H7 (cell line): ENCODE measurements at regions not wholly inside any gene's neighbourhood (a gene's known extent, or its start where the extent isn't known, plus 50 kb on each side); places are given as distances from the start of the nearest gene placed in this dataset.

Experiments
- DNase-seq: peaks from one replicate; pipeline ENCODE4 v3.0.0; 2012
- H3K27me3 ChIP-seq: 2 replicates; pipeline ENCODE4 v1.6.0; 2011; ENCODE audit warnings: mild to moderate bottlenecking, low read length; ENCODE audit not compliant: control insufficient read depth, insufficient read depth
- H3K36me3 ChIP-seq: replicated peaks from 2 replicates; pipeline ENCODE4 v1.5.1; 2011; ENCODE audit warnings: low read length; ENCODE audit not compliant: control insufficient read depth, insufficient read depth
- H3K4me3 ChIP-seq: 2 replicates; pipeline ENCODE4 v1.5.1; 2011; ENCODE audit warnings: low read depth, mild to moderate bottlenecking, control low read depth, low read length, moderate library complexity; ENCODE audit not compliant: insufficient read depth

DNA sequence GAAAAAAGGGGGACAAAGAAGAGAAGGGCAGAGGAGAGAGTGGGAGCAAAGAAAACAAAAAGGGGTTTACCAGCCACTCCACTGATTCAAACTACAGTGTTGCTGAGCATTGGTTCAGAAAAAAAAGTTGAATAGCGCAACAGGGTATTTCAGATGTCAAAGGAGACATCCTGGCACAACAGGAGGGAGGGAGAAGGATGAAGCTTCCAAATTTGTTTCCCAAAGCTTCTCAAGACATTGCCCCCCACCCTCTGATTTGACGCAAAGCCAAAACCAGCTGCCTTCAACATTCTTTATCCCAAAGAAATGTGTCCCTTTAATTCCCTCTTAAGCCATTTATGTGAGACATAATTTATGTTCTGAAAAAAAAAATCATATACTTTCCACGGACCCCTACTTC, 105.5 kb upstream of the TNC start:
- no peak overlapping the region for H3K4me3 ChIP-seq
- no peak for DNase-seq
- no peaks in the 10 kb centered on the region for H3K27me3 ChIP-seq
- no peaks in the 10 kb centered on the region for H3K36me3 ChIP-seq

DNA sequence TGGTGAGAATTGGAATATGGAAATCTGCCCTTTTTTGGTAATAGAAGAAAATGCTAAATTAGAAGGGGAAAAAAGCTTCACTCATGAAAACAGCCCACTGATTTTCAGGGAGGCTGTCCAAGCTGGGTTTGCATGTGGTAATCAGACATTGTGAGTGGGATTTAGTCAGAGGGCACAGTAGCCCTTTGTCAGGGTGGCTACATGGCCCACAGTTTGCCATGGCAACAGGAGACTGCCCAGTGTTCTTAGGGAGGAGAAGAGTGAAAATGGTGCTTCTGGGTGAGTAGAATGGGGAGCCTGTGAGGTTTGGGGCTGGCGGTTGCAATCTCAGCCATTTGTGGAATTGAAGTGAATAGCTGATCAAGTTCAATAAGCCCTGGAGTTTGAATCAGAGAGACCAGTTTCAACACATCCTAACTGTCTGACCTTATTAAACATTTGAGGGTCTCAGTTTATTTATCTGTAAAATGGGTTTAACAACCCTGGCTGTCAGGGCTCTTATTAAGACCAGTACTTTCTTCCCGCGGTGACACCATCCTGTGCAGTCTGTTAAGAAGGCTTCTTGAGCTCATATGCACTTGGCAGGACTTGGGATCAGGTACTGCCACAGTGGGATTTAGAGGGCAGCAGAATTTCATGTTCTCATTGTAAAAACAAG, 107.6 kb upstream of the TNC start:
- no peak overlapping the region for H3K4me3 ChIP-seq
- no peaks in the 10 kb centered on the region for H3K36me3 ChIP-seq
- DNase-seq, result no peak
- H3K27me3 ChIP-seq, result no peaks in the 10 kb centered on the region

GRCh38 chr9:115226152-115226551, 108.2 kb upstream of the TNC start:
- no peaks in the 10 kb centered on the region for H3K27me3 ChIP-seq
- no peak overlapping the region for H3K4me3 ChIP-seq
- H3K36me3 ChIP-seq, result no peaks in the 10 kb centered on the region
- peak; percentile 2 for DNase-seq

DNA sequence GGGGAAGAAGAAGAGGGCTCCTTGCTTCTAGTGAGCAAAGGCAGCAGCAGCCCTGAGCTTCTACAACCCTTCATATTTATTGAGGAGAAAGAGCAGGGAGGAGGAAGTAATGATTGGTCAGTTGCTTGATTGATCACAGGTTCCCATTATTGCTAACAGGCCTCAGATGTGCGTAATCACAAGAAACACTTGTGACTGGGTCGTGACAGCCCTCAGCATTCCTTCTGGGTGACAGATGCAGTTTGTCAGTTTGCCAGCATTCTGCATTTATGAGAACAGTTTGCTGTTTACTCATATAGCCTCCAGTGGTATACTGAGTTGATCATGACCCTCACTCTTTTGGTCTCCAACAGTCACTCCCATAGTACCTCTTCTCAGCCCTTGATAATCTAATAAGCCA, 111.5 kb upstream of the TNC start:
- Histone ChIP-seq H3K36me3 (no peaks in the 10 kb centered on the region), H3K27me3 (no peaks in the 10 kb centered on the region), H3K4me3 (no peak overlapping the region)
- DNase-seq, result no peak

DNA sequence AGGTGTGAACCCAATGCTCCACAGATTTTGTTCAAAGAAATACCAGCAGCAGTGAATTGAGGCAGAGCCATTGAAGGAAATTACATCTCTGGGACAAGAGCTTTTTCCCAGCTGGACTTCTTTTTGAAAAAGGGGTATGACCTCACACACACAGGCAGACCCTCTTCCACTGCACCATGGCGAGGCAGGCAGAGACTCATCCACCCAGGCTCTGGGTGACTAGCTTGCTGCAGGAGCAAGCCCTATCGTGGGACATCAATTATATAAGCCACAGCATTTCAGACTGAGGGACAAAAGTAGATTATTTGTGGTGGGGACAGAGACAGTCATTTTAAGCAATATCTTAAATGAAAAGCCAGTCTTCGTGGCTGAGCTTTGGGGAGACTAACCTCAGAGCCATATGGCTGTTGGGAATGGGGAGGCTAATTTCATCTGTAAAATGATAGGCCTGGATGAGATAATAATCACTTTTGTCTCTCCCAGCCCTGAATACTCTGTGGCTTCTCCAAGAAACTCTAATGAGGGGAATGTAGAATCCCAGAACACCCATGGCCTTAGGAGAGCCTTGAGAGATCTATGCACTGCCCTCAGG, 113.1 kb upstream of the TNC start:
- Histone ChIP-seq H3K27me3 (no peaks in the 10 kb centered on the region), H3K36me3 (no peaks in the 10 kb centered on the region), H3K4me3 (no peak overlapping the region)
- no peak for DNase-seq

GRCh38 chr9:115232181-115232774, 114.3 kb upstream of the TNC start:
- H3K4me3 ChIP-seq, result no peak overlapping the region

DNA sequence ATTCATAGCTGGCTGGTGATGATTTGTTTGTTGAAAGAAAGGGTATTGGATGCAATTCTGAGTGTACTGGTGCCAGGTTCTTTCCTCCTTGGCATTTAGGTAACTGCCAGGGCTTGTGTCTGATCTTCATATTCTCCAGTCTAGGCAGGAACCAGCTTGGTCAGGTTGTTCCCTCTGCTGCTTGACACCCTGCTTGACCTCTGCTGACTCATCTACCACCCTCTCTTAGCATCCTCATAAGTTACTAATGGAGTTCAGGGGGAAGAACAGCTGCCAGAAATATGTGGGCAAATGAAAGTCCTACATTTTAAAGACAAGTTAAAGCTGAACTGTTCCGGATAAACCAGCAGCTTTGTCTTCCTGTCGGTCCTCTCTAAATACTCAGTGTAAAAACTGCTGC, 116.1 kb upstream of the TNC start:
- no peak for DNase-seq
- no peaks in the 10 kb centered on the region for H3K27me3 ChIP-seq
- H3K4me3 ChIP-seq, result no peak overlapping the region
- no peaks in the 10 kb centered on the region for H3K36me3 ChIP-seq

More at GRCh38 chr9:115232181-115232774, 114.3 kb upstream of the TNC start:
- Histone ChIP-seq H3K27me3 (no peaks in the 10 kb centered on the region), H3K36me3 (no peaks in the 10 kb centered on the region)
- no peak for DNase-seq

- no peak for DNase-seq
- Histone ChIP-seq H3K27me3 (no peaks in the 10 kb centered on the region), H3K36me3 (no peaks in the 10 kb centered on the region), H3K4me3 (no peak overlapping the region)
Measured at GRCh38 chr9:115235221-115235620, 117.3 kb upstream of the TNC start.

- Histone ChIP-seq H3K36me3 (no peaks in the 10 kb centered on the region), H3K27me3 (no peaks in the 10 kb centered on the region), H3K4me3 (no peak overlapping the region)
- no peak for DNase-seq
Measured at GRCh38 chr9:115237385-115237998, 119.5 kb upstream of the TNC start.

DNA sequence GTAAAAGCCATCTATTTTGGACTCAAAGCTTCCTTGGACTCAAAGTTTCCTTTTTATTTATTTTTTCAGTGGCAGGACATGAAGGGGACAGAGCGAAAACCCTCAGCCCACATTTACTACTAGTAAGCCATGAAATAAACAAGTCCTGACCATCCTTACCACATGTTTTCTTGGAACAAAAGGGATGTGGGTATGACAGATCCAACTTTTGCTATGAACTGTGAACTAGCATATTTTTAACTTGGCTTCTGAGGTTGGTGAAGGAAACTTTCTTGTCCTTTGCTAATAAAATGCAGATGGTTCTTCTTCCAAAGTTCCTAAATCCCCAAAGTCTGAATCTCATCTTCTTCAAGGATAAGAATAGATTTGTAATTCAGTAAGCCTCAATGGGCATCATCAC, 122.7 kb upstream of the TNC start:
- no peaks in the 10 kb centered on the region for H3K36me3 ChIP-seq

GRCh38 chr9:115241641-115242040, 123.7 kb upstream of the TNC start:
- no peak overlapping the region for H3K4me3 ChIP-seq
- no peaks in the 10 kb centered on the region for H3K27me3 ChIP-seq
- no peaks in the 10 kb centered on the region for H3K36me3 ChIP-seq
- no peak for DNase-seq

More for the DNA sequence above, 122.7 kb upstream of the TNC start:
- H3K4me3 ChIP-seq, result no peak overlapping the region
- no peaks in the 10 kb centered on the region for H3K27me3 ChIP-seq
- DNase-seq, result no peak

GRCh38 chr9:115249488-115249887, 131.5 kb upstream of the TNC start:
- Histone ChIP-seq H3K4me3 (no peak overlapping the region), H3K36me3 (no peaks in the 10 kb centered on the region), H3K27me3 (no peaks in the 10 kb centered on the region)
- DNase-seq, result no peak

DNA sequence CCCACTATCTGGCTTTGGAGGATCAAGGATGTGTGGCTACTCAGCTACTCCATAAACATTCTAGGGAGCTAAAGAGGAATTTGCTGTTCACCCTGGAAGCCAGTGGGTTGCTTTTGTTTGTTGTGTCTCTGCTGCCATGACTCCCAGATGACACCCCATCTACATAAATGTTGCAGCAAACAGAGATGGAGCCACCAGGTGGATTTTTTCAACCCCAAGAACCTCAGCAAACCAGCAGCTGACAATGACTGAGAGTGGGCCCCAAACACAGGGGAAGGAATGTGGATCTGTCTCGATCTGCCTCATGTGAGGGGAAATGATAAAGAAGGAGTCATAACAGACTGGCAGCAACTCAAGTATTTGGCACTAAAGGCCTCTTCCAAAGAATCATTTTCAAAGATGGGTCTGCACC, 132.7 kb upstream of the TNC start:
- no peaks in the 10 kb centered on the region for H3K36me3 ChIP-seq
- no peak overlapping the region for H3K4me3 ChIP-seq
- H3K27me3 ChIP-seq, result no peaks in the 10 kb centered on the region
- no peak for DNase-seq

GRCh38 chr9:115254287-115255180, 136.6 kb upstream of the TNC start:
- no peaks in the 10 kb centered on the region for H3K36me3 ChIP-seq
- no peak overlapping the region for H3K4me3 ChIP-seq
- H3K27me3 ChIP-seq, result no peaks in the 10 kb centered on the region
- no peak for DNase-seq
